Posterior vena cava (tissue), 2 donors: ENCODE measurements at regions not wholly inside any gene's neighbourhood (a gene's known extent, or its start where the extent isn't known, plus 50 kb on each side); places are given as distances from the start of the nearest gene placed in this dataset.

Experiments
- microRNA-seq, 2 donors: library from miRNA; unstranded; fragments of <30 nt; microRNA quantifications; one replicate each; pipeline ENCODE4 v1.2.0, GENCODE V29; 2020 to 2021; ENCODE audit warnings: borderline microRNAs expressed in 2 of 2
- donor health status: DM: yes; HTN: yes; CAD: no.
- donor health status: DM: yes; HTN: yes; CAD: no.

Small RNAs in the stretch of these regions (microRNA-seq; reads per million reads assigned to microRNA genes)
- gene MIR218-1, result 33.6 to 34.5 reads per million in 2 donors
